NB4 (cell line): ENCODE measurements at regions not wholly inside any gene's neighbourhood (a gene's known extent, or its start where the extent isn't known, plus 50 kb on each side); places are given as distances from the start of the nearest gene placed in this dataset.

Experiments
- DNase-seq: peaks from one replicate; pipeline ENCODE4 v3.0.0; 2010; ENCODE audit warnings: low read depth
- H3K4me3 ChIP-seq: one replicate; pipeline ENCODE4 v1.5.1; 2011; ENCODE audit warnings: mild to moderate bottlenecking, low read depth, low read length, moderate library complexity
- CTCF ChIP-seq: IDR thresholded peaks from one replicate; pipeline ENCODE4 v1.5.1; 2012; ENCODE audit warnings: low read depth, low read length
- MAX ChIP-seq: IDR thresholded peaks from 2 replicates; pipeline ENCODE4 v1.6.1; 2011; ENCODE audit warnings: low read depth, low read length
- MYC ChIP-seq: IDR thresholded peaks from 2 replicates; pipeline ENCODE4 v1.6.1; 2011; ENCODE audit warnings: low read depth, low read length
- POLR2A ChIP-seq: IDR thresholded peaks from 2 replicates; pipeline ENCODE4 v1.6.1; 2011; ENCODE audit warnings: mild to moderate bottlenecking; ENCODE audit not compliant: insufficient read length; ENCODE audit errors: extremely low read depth

- no peak for DNase-seq
- no peak overlapping the region for H3K4me3 ChIP-seq
- TF ChIP-seq POLR2A (no peak), MAX (no peak), MYC (no peak), CTCF (no peak)
Observed at GRCh38 chr11:81585390-81585933, 1148.2 kb downstream of the FAM181B start.

- DNase-seq: no peak
- TF ChIP-seq POLR2A (no peak), MYC (no peak), CTCF (no peak), MAX (no peak)
Observed at GRCh38 chr11:81579339-81579738, 1154.3 kb downstream of the FAM181B start.

DNA sequence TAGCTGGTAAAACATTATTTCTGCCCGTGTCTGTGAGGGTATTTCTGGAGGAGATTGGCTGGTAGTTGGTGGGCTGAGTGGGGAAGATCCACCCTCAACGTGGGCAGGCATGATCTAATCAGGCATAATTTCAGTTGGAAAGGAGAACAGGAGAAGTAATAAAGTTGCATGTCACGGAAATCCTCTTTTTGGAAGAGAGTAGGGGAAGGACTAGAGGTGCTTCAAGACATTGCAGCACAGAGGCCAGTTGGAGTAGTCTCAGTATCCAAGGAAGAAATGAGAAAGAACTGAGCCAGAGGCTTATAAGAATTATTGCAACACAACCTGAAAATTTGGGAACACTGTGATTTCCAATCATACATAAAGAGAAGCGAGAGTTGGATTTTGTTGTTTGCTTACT lies 1155.1 kb downstream of the FAM181B start:
- no peak overlapping the region for H3K4me3 ChIP-seq
- DNase-seq: no peak
- no peak for TF ChIP-seq CTCF
- no peak for TF ChIP-seq MAX
- no peak for TF ChIP-seq POLR2A
- TF ChIP-seq MYC: no peak

More at GRCh38 chr11:81579339-81579738, 1154.3 kb downstream of the FAM181B start:
- no peak overlapping the region for H3K4me3 ChIP-seq

- TF ChIP-seq POLR2A (no peak), MAX (no peak), MYC (no peak), CTCF (no peak)
- DNase-seq: peak; percentile 45
- no peak overlapping the region for H3K4me3 ChIP-seq
Observed at GRCh38 chr11:81574301-81574700, 1159.4 kb downstream of the FAM181B start.

GRCh38 chr11:81573367-81573766 lies 1160.3 kb downstream of the FAM181B start:
- H3K4me3 ChIP-seq: no peak overlapping the region
- TF ChIP-seq POLR2A: no peak
- no peak for TF ChIP-seq MYC
- TF ChIP-seq CTCF: no peak
- no peak for TF ChIP-seq MAX
- DNase-seq: no peak

- no peak overlapping the region for H3K4me3 ChIP-seq
- no peak for TF ChIP-seq MYC
- TF ChIP-seq POLR2A: no peak
- TF ChIP-seq CTCF: no peak
- TF ChIP-seq MAX: no peak
- no peak for DNase-seq
Observed at GRCh38 chr11:81570669-81571068, 1163.0 kb downstream of the FAM181B start.
